ENCODE measurements at regions not wholly inside any gene's neighbourhood (a gene's known extent, or its start where the extent isn't known, plus 50 kb on each side); places are given as distances from the start of the nearest gene placed in this dataset.

DNA sequence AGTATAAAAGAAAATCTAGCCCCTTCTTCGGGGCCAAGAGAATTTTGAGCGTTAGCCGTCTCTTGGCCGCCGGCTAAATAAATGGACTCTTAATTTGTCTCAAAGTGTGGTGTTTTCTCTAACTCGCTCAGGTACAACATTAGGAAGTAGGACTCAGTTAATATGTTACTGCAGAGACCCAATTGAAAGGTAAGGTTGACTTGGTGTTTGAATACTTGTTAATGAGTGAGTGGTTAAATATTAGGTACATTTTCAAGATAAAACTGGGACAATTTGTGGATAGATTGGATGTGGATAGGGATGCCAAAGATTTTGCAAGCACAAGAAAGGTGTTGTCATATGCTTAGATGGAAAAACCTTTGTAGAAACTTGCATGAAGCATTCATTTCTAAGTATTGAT lies 1177.3 kb upstream of the CDH18 start:
- Mint-ChIP-seq H3K9me3 (ENCODE audit: low read depth) (peaks cover 8% of the 10 kb centered on the region), H3K4me3 (ENCODE audit: low read depth) (peak overlapping the region; percentile 35), H3K4me1 (ENCODE audit: low read depth) (peaks cover 13% of the 10 kb centered on the region), H3K36me3 (ENCODE audit: insufficient read depth) (no peaks in the 10 kb centered on the region), H3K27me3 (no peaks in the 10 kb centered on the region), H3K27ac (peak overlapping the region; percentile 91)
- TF ChIP-seq, protein P1, sequence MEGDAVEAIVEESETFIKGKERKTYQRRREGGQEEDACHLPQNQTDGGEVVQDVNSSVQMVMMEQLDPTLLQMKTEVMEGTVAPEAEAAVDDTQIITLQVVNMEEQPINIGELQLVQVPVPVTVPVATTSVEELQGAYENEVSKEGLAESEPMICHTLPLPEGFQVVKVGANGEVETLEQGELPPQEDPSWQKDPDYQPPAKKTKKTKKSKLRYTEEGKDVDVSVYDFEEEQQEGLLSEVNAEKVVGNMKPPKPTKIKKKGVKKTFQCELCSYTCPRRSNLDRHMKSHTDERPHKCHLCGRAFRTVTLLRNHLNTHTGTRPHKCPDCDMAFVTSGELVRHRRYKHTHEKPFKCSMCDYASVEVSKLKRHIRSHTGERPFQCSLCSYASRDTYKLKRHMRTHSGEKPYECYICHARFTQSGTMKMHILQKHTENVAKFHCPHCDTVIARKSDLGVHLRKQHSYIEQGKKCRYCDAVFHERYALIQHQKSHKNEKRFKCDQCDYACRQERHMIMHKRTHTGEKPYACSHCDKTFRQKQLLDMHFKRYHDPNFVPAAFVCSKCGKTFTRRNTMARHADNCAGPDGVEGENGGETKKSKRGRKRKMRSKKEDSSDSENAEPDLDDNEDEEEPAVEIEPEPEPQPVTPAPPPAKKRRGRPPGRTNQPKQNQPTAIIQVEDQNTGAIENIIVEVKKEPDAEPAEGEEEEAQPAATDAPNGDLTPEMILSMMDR (IDR thresholded peaks at IDR 0.05; ENCODE audit: unreplicated experiment) = no peak
- no peak for DNase-seq (ENCODE audit: low spot score, unreplicated experiment)

DNA sequence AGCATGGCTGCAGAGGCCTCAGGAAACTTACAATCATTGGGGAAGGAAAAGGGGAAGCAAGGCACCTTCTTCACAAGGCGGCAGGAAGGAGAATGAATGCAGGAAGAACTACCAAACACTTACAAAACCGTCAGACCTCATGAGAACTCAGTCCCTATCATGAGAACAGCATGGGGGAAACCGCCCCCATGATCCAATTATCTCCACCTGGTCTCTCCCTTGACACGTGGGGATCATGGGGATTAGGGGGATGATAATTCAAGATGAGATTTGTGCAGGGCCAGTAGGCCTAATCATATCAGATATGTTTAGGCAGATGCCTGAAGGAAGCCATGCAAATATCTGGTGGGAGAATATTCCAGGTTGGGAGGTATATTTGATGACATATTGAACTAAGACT lies 1176.4 kb upstream of the CDH18 start:
- Mint-ChIP-seq H3K27me3 (no peaks in the 10 kb centered on the region), H3K4me1 (ENCODE audit: low read depth) (peaks cover 13% of the 10 kb centered on the region), H3K27ac (no peak overlapping the region), H3K9me3 (ENCODE audit: low read depth) (peaks cover 8% of the 10 kb centered on the region), H3K4me3 (ENCODE audit: low read depth) (no peak overlapping the region), H3K36me3 (ENCODE audit: insufficient read depth) (no peaks in the 10 kb centered on the region)
- TF ChIP-seq, protein P1 (IDR thresholded peaks at IDR 0.05; ENCODE audit: unreplicated experiment) = no peak
- no peak for DNase-seq (ENCODE audit: low spot score, unreplicated experiment)

DNA sequence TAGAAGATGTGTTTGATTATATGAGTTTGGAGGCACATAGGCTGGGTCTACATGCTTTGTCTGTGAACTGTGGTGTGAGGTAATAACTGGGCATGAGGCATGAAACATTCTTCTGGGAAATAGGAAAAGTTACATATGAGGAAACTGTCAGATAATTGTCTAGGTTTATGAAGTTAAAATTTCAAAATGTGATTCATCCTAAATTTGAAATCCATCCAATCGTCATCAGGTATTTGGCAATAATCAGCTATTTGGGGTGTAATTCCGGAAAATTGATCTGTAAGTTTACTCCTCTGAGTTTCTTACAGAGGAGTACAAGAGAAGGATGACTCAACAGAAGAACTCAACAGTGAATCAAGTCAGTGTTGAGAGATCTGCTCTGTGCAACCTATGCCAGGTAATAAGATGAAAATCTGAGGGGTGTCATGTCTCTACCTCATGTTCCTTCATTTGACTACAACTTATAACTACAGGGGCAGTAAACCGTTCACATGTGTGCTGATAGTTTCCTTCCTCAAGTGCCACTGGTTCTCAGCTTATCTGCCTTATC lies 1171.6 kb upstream of the CDH18 start:
- Mint-ChIP-seq H3K36me3 (ENCODE audit: insufficient read depth) (no peaks in the 10 kb centered on the region), H3K4me3 (ENCODE audit: low read depth) (no peak overlapping the region), H3K9me3 (ENCODE audit: low read depth) (peaks cover 3% of the 10 kb centered on the region), H3K4me1 (ENCODE audit: low read depth) (peaks cover 8% of the 10 kb centered on the region), H3K27me3 (no peaks in the 10 kb centered on the region), H3K27ac (no peak overlapping the region)
- no peak for DNase-seq (ENCODE audit: low spot score, unreplicated experiment)
- TF ChIP-seq, protein P1 (IDR thresholded peaks at IDR 0.05; ENCODE audit: unreplicated experiment) = no peak

DNA sequence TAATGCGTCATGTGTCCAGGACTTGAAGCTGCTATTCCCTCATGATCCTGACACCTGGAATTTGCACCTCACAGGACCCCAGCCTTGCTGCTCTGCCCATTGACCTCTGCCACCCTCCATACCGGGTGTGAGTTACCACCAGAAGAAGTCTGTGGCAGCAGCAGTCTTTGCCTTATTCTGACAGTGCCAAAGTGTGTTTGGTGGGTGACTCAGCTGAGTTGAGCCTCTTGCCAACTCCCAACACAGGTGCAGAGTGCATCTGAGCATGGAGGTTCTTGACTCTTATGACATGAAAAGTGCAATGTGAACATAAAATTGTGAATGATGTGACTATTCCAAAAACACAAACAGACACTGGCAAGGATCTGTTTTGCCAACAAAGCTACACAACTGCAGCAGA lies 1166.5 kb upstream of the CDH18 start:
- Mint-ChIP-seq H3K4me3 (ENCODE audit: low read depth) (no peak overlapping the region), H3K27me3 (no peaks in the 10 kb centered on the region), H3K4me1 (ENCODE audit: low read depth) (peaks cover 4% of the 10 kb centered on the region), H3K36me3 (ENCODE audit: insufficient read depth) (no peaks in the 10 kb centered on the region), H3K27ac (no peak overlapping the region), H3K9me3 (ENCODE audit: low read depth) (peaks cover 3% of the 10 kb centered on the region)
- TF ChIP-seq, protein P1 (IDR thresholded peaks at IDR 0.05; ENCODE audit: unreplicated experiment) = no peak
- no peak for DNase-seq (ENCODE audit: low spot score, unreplicated experiment)

DNA sequence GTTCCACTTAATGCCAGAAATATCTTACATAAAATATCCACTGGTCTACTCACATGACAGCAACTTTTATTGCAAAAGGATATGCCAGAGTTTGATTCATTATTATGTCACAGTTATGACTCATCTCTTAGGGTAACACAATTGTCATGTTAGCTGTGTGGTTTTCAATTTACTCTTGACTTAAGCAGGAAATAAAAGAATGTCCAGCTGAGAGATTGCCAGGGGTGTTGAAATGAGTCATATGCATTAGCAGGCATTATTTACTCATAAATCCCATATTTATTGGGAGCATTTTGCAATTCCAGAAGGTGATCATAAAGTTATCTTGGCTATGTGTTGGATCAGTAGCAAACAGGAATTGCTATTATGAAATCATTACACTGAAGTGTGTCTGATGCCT lies 1164.6 kb upstream of the CDH18 start:
- no peaks in the 10 kb centered on the region for H3K27me3 Mint-ChIP-seq
- TF ChIP-seq, protein P1 (IDR thresholded peaks at IDR 0.05; ENCODE audit: unreplicated experiment) = no peak
- peaks cover 4% of the 10 kb centered on the region for H3K4me1 Mint-ChIP-seq (ENCODE audit: low read depth)
- H3K9me3 Mint-ChIP-seq (ENCODE audit: low read depth) = peaks cover 11% of the 10 kb centered on the region
- no peak overlapping the region for H3K4me3 Mint-ChIP-seq (ENCODE audit: low read depth)
- H3K36me3 Mint-ChIP-seq (ENCODE audit: insufficient read depth) = no peaks in the 10 kb centered on the region
- DNase-seq (ENCODE audit: low spot score, unreplicated experiment) = no peak
- no peak overlapping the region for H3K27ac Mint-ChIP-seq

Measured in progenitor cell of endocrine pancreas (in vitro differentiated cells).